Osteocyte (in vitro differentiated cells): ENCODE measurements at regions not wholly inside any gene's neighbourhood (a gene's known extent, or its start where the extent isn't known, plus 50 kb on each side); places are given as distances from the start of the nearest gene placed in this dataset.

Experiments used
- DNase-seq: peaks from one replicate; pipeline ENCODE4 v3.0.0; 2021; ENCODE audit warnings: mixed read lengths; ENCODE audit not compliant: unreplicated experiment; ENCODE audit errors: extremely low spot score
- H3K27ac Mint-ChIP-seq: one replicate; pipeline ENCODE4 v1.8.0; 2021; ENCODE audit warnings: mild to moderate bottlenecking, mixed read lengths; ENCODE audit not compliant: unreplicated experiment
- H3K27me3 Mint-ChIP-seq: one replicate; pipeline ENCODE4 v1.8.0; 2021; ENCODE audit warnings: mixed read lengths; ENCODE audit not compliant: unreplicated experiment
- H3K36me3 Mint-ChIP-seq: one replicate; pipeline ENCODE4 v1.8.0; 2021; ENCODE audit warnings: mixed read lengths; ENCODE audit not compliant: unreplicated experiment
- H3K4me1 Mint-ChIP-seq: one replicate; pipeline ENCODE4 v1.8.0; 2021; ENCODE audit warnings: mixed read lengths; ENCODE audit not compliant: unreplicated experiment
- H3K4me3 Mint-ChIP-seq: one replicate; pipeline ENCODE4 v1.8.0; 2021; ENCODE audit warnings: mild to moderate bottlenecking, moderate library complexity, mixed read lengths; ENCODE audit not compliant: unreplicated experiment
- H3K9me3 Mint-ChIP-seq: one replicate; pipeline ENCODE4 v1.8.0; 2021; ENCODE audit warnings: mixed read lengths; ENCODE audit not compliant: unreplicated experiment
- CTCF ChIP-seq: fragments of 200-600 bp; sonication (generic); IDR thresholded peaks from 2 replicates; pipeline ENCODE4 v1.5.0; 2021; ENCODE audit warnings: antibody characterized with exemption, mild to moderate bottlenecking, moderate library complexity

DNA sequence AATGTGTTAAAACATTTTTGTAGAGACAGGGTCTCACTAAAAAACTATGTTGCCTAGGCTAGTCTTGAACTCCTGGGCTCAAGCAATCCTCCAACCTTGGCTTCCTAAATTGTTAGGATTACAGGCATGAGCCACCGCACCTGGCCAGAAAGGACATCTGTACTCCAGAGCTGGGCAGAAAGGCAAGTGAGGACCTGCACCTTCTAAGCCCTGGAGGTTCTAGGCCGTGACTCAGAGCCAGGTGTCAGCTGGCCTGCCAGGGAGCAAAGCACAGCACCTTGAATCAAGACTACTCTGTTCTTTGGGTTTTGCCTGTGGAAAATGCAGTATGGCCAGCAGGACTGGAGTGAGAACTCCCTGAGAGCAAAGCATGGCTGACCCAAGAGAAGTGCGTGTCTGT lies 396.5 kb downstream of the ADRA2A start:
- no peaks in the 10 kb centered on the region for H3K4me1 Mint-ChIP-seq
- peak; percentile 57 for DNase-seq
- no peaks in the 10 kb centered on the region for H3K36me3 Mint-ChIP-seq
- peaks cover 5% of the 10 kb centered on the region for H3K9me3 Mint-ChIP-seq
- H3K27ac Mint-ChIP-seq = no peak overlapping the region
- no peak overlapping the region for H3K4me3 Mint-ChIP-seq
- H3K27me3 Mint-ChIP-seq = no peaks in the 10 kb centered on the region
- TF ChIP-seq CTCF = no peak

DNA sequence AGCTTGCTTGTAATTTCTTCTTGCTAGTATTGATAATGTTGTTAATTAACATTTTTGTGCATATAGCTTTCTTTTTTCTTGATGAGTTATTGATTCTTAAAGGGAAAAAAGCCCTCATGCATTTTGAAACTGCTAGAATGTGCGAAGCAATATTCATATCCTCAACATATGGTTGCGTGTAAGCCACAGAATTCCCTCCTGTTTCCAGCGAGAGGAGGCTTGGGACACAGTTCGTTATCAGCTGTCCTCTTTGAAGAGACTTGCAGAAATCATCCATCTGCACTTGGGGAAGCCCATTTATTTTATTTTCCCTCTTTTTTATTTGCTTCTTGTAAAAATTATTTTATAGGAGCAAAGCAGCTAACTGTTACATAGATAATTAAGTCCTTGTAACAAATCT lies 398.0 kb downstream of the ADRA2A start:
- DNase-seq = peak; percentile 7
- Mint-ChIP-seq H3K9me3 (peaks cover 13% of the 10 kb centered on the region), H3K36me3 (no peaks in the 10 kb centered on the region), H3K4me1 (no peaks in the 10 kb centered on the region), H3K27ac (no peak overlapping the region), H3K27me3 (no peaks in the 10 kb centered on the region), H3K4me3 (no peak overlapping the region)
- TF ChIP-seq CTCF = no peak

DNA sequence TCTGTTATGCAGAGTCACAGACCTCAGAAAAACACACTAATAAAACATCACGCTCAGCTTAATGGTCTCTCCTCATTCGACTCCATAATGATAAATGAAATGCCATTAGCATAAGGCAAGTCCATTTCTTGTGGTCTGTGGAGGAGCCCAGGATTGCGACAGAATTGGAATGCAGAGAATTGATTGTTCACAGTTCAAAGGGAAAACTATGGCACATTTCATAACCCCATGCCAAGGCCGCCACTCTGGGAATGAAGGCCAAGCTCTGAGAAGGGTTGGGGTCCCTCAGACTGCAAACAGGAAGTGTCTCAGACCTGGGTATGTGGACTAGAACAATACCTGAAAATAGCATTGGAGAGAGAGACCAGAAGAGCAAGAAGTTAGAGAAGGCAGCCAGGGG lies 398.9 kb downstream of the ADRA2A start:
- Mint-ChIP-seq H3K9me3 (peaks cover 17% of the 10 kb centered on the region), H3K27me3 (no peaks in the 10 kb centered on the region), H3K27ac (no peak overlapping the region), H3K36me3 (no peaks in the 10 kb centered on the region), H3K4me1 (no peaks in the 10 kb centered on the region), H3K4me3 (no peak overlapping the region)
- TF ChIP-seq CTCF = no peak
- DNase-seq = no peak

DNA sequence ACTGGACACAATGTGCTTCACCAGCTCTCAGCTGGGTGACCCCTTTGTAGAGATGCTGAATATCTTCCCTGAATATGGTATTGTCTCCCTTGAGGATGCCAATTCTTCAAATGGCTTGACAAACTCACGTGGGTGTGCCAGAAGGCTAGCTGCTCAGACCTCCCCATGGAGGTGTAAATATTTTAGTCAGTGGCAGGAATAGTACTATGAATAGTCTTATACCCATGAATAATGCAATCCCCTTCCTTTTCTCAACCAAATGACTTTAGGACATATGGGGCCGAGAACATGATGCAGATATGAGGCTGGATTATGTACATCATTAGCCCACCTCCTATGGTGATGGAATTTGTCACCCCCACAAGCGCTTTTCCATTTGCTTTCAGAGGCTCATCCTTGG lies 401.8 kb downstream of the ADRA2A start:
- no peak for TF ChIP-seq CTCF
- H3K36me3 Mint-ChIP-seq = no peaks in the 10 kb centered on the region
- no peak overlapping the region for H3K4me3 Mint-ChIP-seq
- no peak overlapping the region for H3K27ac Mint-ChIP-seq
- no peaks in the 10 kb centered on the region for H3K4me1 Mint-ChIP-seq
- DNase-seq = no peak
- no peaks in the 10 kb centered on the region for H3K27me3 Mint-ChIP-seq
- H3K9me3 Mint-ChIP-seq = peaks cover 17% of the 10 kb centered on the region

GRCh38 chr10:111479966-111480365 lies 403.1 kb downstream of the ADRA2A start:
- Mint-ChIP-seq H3K4me3 (no peak overlapping the region), H3K9me3 (peaks cover 18% of the 10 kb centered on the region), H3K36me3 (no peaks in the 10 kb centered on the region), H3K4me1 (no peaks in the 10 kb centered on the region), H3K27ac (no peak overlapping the region), H3K27me3 (no peaks in the 10 kb centered on the region)
- DNase-seq = no peak
- no peak for TF ChIP-seq CTCF
